DND-41 (cell line): ENCODE measurements at regions not wholly inside any gene's neighbourhood (a gene's known extent, or its start where the extent isn't known, plus 50 kb on each side); places are given as distances from the start of the nearest gene placed in this dataset.
A peak's percentile ranks its signal among the peaks of the same experiment; 100 is the strongest.

Experiments
- ATAC-seq: fragments of 200-7000 bp; cut with Tn5 transposase; 3 replicates; pipeline ENCODE4 v1.9.1; 2021; ENCODE audit warnings: low read depth; ENCODE audit not compliant: insufficient read depth
- DNase-seq: peaks from one replicate; pipeline ENCODE4 v3.0.0-alpha.2; 2020
- H2AFZ ChIP-seq: 2 replicates; pipeline ENCODE4 v1.6.0; 2012; ENCODE audit warnings: low read depth, low read length
- H3K27ac ChIP-seq: 2 replicates; pipeline ENCODE4 v1.5.1; 2012; ENCODE audit warnings: low read length, inconsistent platforms
- H3K27me3 ChIP-seq: fragments of 200-600 bp; sonication (generic); 2 replicates; pipeline ENCODE4 v1.6.0; 2012; ENCODE audit warnings: low read length, mild to moderate bottlenecking, inconsistent platforms; ENCODE audit not compliant: insufficient read depth, poor library complexity
- H3K36me3 ChIP-seq: 2 replicates; pipeline ENCODE4 v1.5.1; 2012; ENCODE audit warnings: low read length, inconsistent platforms; ENCODE audit not compliant: insufficient read depth
- H3K4me1 ChIP-seq: 2 replicates; pipeline ENCODE4 v1.5.1; 2012; ENCODE audit warnings: mild to moderate bottlenecking, low read length; ENCODE audit not compliant: insufficient read depth
- H3K4me2 ChIP-seq: 2 replicates; pipeline ENCODE4 v1.6.0; 2012; ENCODE audit warnings: mild to moderate bottlenecking, moderate library complexity, low read length, inconsistent platforms; ENCODE audit not compliant: insufficient read depth
- H3K4me3 ChIP-seq, 2 experiments: fragments of 200-600 bp in 1 of 2; shearing (Covaris generic) in 1 of 2; 2 replicates each; pipeline ENCODE4 v1.5.1; 2012 to 2016; ENCODE audit warnings: inconsistent platforms in 2 of 2, low read length in 2 of 2, mild to moderate bottlenecking in 2 of 2, low read depth in 1 of 2, moderate library complexity in 1 of 2
- H3K79me2 ChIP-seq: 2 replicates; pipeline ENCODE4 v1.6.0; 2012; ENCODE audit warnings: low read length, inconsistent platforms; ENCODE audit not compliant: insufficient read depth
- H3K9ac ChIP-seq: 2 replicates; pipeline ENCODE4 v1.6.0; 2012; ENCODE audit warnings: low read depth, mild to moderate bottlenecking, inconsistent platforms, low read length, moderate library complexity
- H3K9me3 ChIP-seq: 2 replicates; pipeline ENCODE4 v1.5.1; 2012; ENCODE audit warnings: low read length, moderate library complexity, mild to moderate bottlenecking, inconsistent platforms; ENCODE audit not compliant: insufficient read depth, severe bottlenecking
- H4K20me1 ChIP-seq: 2 replicates; pipeline ENCODE4 v1.6.0; 2012; ENCODE audit warnings: low read length; ENCODE audit not compliant: insufficient read depth
- EZH2 ChIP-seq: IDR thresholded peaks from 3 replicates; pipeline ENCODE4 v1.6.1; 2012; ENCODE audit warnings: borderline replicate concordance, low read depth, mild to moderate bottlenecking, moderate library complexity, low read length, inconsistent platforms; ENCODE audit not compliant: severe bottlenecking
- TF ChIP-seq, protein P1 (sequence below): IDR thresholded peaks from 2 replicates; pipeline ENCODE4 v1.5.1; 2012; ENCODE audit warnings: borderline replicate concordance, low read length, moderate library complexity, mild to moderate bottlenecking; ENCODE audit not compliant: poor library complexity, severe bottlenecking; ENCODE audit errors: extremely low read depth

- H3K4me2 ChIP-seq, result peak overlapping the region; percentile 72
- peak; percentile 83 for ATAC-seq
- H3K27ac ChIP-seq, result peak overlapping the region; percentile 74
- no peak for TF ChIP-seq EZH2
- TF ChIP-seq, protein P1, sequence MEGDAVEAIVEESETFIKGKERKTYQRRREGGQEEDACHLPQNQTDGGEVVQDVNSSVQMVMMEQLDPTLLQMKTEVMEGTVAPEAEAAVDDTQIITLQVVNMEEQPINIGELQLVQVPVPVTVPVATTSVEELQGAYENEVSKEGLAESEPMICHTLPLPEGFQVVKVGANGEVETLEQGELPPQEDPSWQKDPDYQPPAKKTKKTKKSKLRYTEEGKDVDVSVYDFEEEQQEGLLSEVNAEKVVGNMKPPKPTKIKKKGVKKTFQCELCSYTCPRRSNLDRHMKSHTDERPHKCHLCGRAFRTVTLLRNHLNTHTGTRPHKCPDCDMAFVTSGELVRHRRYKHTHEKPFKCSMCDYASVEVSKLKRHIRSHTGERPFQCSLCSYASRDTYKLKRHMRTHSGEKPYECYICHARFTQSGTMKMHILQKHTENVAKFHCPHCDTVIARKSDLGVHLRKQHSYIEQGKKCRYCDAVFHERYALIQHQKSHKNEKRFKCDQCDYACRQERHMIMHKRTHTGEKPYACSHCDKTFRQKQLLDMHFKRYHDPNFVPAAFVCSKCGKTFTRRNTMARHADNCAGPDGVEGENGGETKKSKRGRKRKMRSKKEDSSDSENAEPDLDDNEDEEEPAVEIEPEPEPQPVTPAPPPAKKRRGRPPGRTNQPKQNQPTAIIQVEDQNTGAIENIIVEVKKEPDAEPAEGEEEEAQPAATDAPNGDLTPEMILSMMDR, result no peak
- H2AFZ ChIP-seq, result peak overlapping the region; percentile 86
- peaks cover 4% of the 10 kb centered on the region for H3K9me3 ChIP-seq
- no peaks in the 10 kb centered on the region for H3K27me3 ChIP-seq
- peak; percentile 66 for DNase-seq
- H3K79me2 ChIP-seq, result no peaks in the 10 kb centered on the region
- no peaks in the 10 kb centered on the region for H3K36me3 ChIP-seq
- H3K9ac ChIP-seq, result peak overlapping the region; percentile 64
- peak overlapping the region; percentile 21 to 66; a peak in 3 of 4 replicates for H3K4me3 ChIP-seq
- H3K4me1 ChIP-seq, result peaks cover 12% of the 10 kb centered on the region; the same call in 1 of the 2 replicates
- no peaks in the 10 kb centered on the region for H4K20me1 ChIP-seq
These were observed 53.7 kb upstream of the KDM4C start for GRCh38 chr9:6703898-6704639.

DNA sequence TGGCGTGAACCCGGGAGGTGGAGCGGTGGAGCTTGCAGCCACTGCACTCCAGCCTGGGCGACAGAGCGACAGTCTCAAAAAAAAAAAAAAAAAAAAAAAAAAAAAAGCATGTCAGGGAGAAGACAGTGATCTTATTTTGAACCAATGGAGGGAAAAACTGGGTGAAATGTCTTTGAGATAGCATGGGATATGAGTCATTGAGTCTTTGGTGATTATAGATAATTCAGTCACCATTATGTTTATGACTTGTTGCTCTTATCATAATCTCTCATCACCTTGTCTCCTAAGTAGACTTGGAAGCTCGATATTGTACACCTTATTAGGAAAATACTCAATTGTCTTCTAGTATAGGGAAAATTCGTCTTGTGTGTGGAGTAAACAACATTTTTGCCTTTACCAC lies 55.1 kb upstream of the KDM4C start:
- Histone ChIP-seq H2AFZ (no peak overlapping the region), H4K20me1 (no peaks in the 10 kb centered on the region), H3K36me3 (no peaks in the 10 kb centered on the region), H3K4me3 (no peak overlapping the region), H3K9ac (no peak overlapping the region), H3K4me1 (peaks cover 12% of the 10 kb centered on the region; the same call in 1 of the 2 replicates), H3K79me2 (no peaks in the 10 kb centered on the region), H3K27me3 (no peaks in the 10 kb centered on the region), H3K27ac (no peak overlapping the region), H3K4me2 (no peak overlapping the region), H3K9me3 (no peaks in the 10 kb centered on the region)
- DNase-seq, result no peak
- TF ChIP-seq, protein P1, result no peak
- TF ChIP-seq EZH2, result no peak
- ATAC-seq, result no peak

DNA sequence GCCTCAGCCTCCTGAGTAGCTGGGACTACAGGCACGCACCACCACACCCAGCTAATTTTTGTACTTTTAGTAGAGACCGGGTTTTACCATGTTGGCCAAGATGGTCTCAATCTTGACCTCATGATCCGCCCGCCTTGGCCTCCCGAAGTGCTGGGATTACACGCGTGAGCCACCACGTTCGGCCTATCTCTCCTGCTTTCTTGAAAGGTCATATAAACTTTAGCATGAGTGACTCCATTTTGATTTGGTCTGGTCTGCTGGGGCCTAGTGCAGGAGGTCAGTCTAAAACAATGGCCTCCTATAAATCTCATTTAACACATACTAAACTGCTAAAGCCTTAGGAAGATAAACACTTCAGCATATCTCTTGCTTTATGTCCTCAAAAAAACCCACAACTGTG lies 50.6 kb upstream of the GLDC start:
- Histone ChIP-seq H3K27me3 (no peaks in the 10 kb centered on the region), H3K4me2 (no peak overlapping the region), H3K9ac (no peak overlapping the region), H3K36me3 (no peaks in the 10 kb centered on the region), H3K27ac (no peak overlapping the region), H3K79me2 (no peaks in the 10 kb centered on the region), H4K20me1 (no peaks in the 10 kb centered on the region), H3K9me3 (no peaks in the 10 kb centered on the region), H2AFZ (no peak overlapping the region), H3K4me3 (no peak overlapping the region), H3K4me1 (no peaks in the 10 kb centered on the region)
- DNase-seq (no peak), ATAC-seq (no peak)
- TF ChIP-seq EZH2, result no peak
- TF ChIP-seq, protein P1, result no peak
